Smooth muscle cell (in vitro differentiated cells): ENCODE measurements at regions not wholly inside any gene's neighbourhood (a gene's known extent, or its start where the extent isn't known, plus 50 kb on each side); places are given as distances from the start of the nearest gene placed in this dataset.

Source experiments
- DNase-seq: peaks from one replicate; lab custom pipeline; 2025; ENCODE audit not compliant: unreplicated experiment; lab: John Stamatoyannopoulos, UW
- H2AFZ ChIP-seq: fragments of 200-600 bp; sonication (generic); 2 replicates; pipeline ENCODE4 v1.6.0; 2016; ENCODE audit warnings: antibody characterized with exemption, low read depth, mild to moderate bottlenecking
- H3F3A ChIP-seq: fragments of 200-600 bp; sonication (generic); 2 replicates; pipeline ENCODE4 v1.6.0; 2017; ENCODE audit warnings: antibody characterized with exemption, low read depth
- H3K27ac ChIP-seq: fragments of 200-600 bp; sonication (generic); 2 replicates; pipeline ENCODE4 v1.5.1; 2016; ENCODE audit warnings: low read depth, mild to moderate bottlenecking
- H3K27me3 ChIP-seq: fragments of 200-600 bp; sonication (generic); 2 replicates; pipeline ENCODE4 v1.6.1; 2016; ENCODE audit warnings: low read depth, mild to moderate bottlenecking
- H3K36me3 ChIP-seq: fragments of 200-600 bp; sonication (generic); 2 replicates; pipeline ENCODE4 v1.5.1; 2016; ENCODE audit warnings: low read depth
- H3K4me1 ChIP-seq: fragments of 200-600 bp; sonication (generic); 2 replicates; pipeline ENCODE4 v1.5.1; 2016; ENCODE audit warnings: low read depth
- H3K4me2 ChIP-seq: fragments of 200-600 bp; sonication (generic); 2 replicates; pipeline ENCODE4 v1.6.0; 2016; ENCODE audit warnings: mild to moderate bottlenecking
- H3K4me3 ChIP-seq: fragments of 200-600 bp; sonication (generic); 2 replicates; pipeline ENCODE4 v1.5.1; 2016; ENCODE audit warnings: mild to moderate bottlenecking
- H3K79me2 ChIP-seq: fragments of 200-600 bp; sonication (generic); 2 replicates; pipeline ENCODE4 v1.6.0; 2016; ENCODE audit warnings: low read depth, mild to moderate bottlenecking
- H3K9ac ChIP-seq: fragments of 200-600 bp; sonication (generic); 2 replicates; pipeline ENCODE4 v1.6.0; 2016; ENCODE audit warnings: low read depth
- H3K9me3 ChIP-seq: fragments of 200-600 bp; sonication (generic); replicated peaks from 2 replicates; pipeline ENCODE4 v1.5.1; 2016; ENCODE audit warnings: low read depth
- H4K20me1 ChIP-seq: fragments of 200-600 bp; sonication (generic); 2 replicates; pipeline ENCODE4 v1.6.0; 2016; ENCODE audit warnings: low read depth
- CTCF ChIP-seq: fragments of 200-600 bp; sonication (generic); IDR thresholded peaks from 2 replicates; pipeline ENCODE4 v1.5.1; 2017; ENCODE audit warnings: borderline replicate concordance, mild to moderate bottlenecking, antibody characterized with exemption; ENCODE audit not compliant: insufficient read depth, poor library complexity, severe bottlenecking
- WGBS: methylation state at CpG from one replicate; pipeline ENCODE4 v1.1.7; 2016; ENCODE audit warnings: low lambda C conversion rate; 5-methylcytosine and 5-hydroxymethylcytosine counted together

DNA sequence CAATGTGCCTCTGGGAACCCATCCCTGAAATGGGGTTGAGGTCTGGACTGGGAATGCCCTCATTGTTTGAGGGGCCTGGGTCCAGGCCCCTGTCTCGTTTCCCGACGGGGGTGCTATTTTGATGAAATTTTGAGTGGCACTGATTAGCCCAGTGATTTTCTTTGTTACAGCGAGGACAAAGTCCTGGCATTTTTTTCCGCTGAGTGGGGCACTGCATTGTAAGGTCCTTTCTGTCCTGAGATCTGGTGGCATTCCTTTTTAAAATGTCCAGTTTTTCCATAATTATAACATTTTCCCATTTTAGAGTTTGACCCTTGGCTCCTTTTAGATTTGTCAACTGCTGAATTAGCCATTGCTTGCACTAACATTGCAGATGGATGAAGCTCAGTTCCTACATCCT, 69.7 kb upstream of the INCENP start:
- Histone ChIP-seq H3K27me3 (no peaks in the 10 kb centered on the region), H3K9ac (no peak overlapping the region), H3K27ac (no peak overlapping the region), H3K9me3 (no peaks in the 10 kb centered on the region), H4K20me1 (no peaks in the 10 kb centered on the region), H3F3A (no peaks in the 10 kb centered on the region), H3K79me2 (no peaks in the 10 kb centered on the region), H3K36me3 (no peaks in the 10 kb centered on the region), H3K4me1 (no peaks in the 10 kb centered on the region), H3K4me3 (no peak overlapping the region), H3K4me2 (no peak overlapping the region), H2AFZ (no peak overlapping the region)
- 98% methylated on average over 5 of the region's 5 CpGs for WGBS
- no peak for TF ChIP-seq CTCF
- no peak for DNase-seq

GRCh38 chr11:62050716-62051115, 73.1 kb upstream of the INCENP start:
- no peaks in the 10 kb centered on the region for H3K9me3 ChIP-seq
- H2AFZ ChIP-seq: no peak overlapping the region
- no peak overlapping the region for H3K9ac ChIP-seq
- no peaks in the 10 kb centered on the region for H3K4me1 ChIP-seq
- H3K4me2 ChIP-seq: no peak overlapping the region
- H3K36me3 ChIP-seq: no peaks in the 10 kb centered on the region
- TF ChIP-seq CTCF: no peak
- H3K27ac ChIP-seq: no peak overlapping the region
- H4K20me1 ChIP-seq: no peaks in the 10 kb centered on the region
- no peaks in the 10 kb centered on the region for H3F3A ChIP-seq
- H3K27me3 ChIP-seq: no peaks in the 10 kb centered on the region
- no peak for DNase-seq
- H3K79me2 ChIP-seq: no peaks in the 10 kb centered on the region
- no peak overlapping the region for H3K4me3 ChIP-seq
- WGBS: 82% methylated on average over 5 of the region's 5 CpGs

GRCh38 chr11:62048100-62048499, 75.7 kb upstream of the INCENP start:
- Histone ChIP-seq H3K27ac (peak overlapping the region; percentile 30), H3K9ac (no peak overlapping the region), H4K20me1 (no peaks in the 10 kb centered on the region), H3K79me2 (no peaks in the 10 kb centered on the region), H3K4me3 (no peak overlapping the region), H3K27me3 (no peaks in the 10 kb centered on the region), H2AFZ (peak overlapping the region; percentile 19), H3K9me3 (no peaks in the 10 kb centered on the region), H3K36me3 (no peaks in the 10 kb centered on the region), H3K4me2 (no peak overlapping the region), H3K4me1 (no peaks in the 10 kb centered on the region), H3F3A (no peaks in the 10 kb centered on the region)
- DNase-seq: no peak
- 17% methylated on average over 1 of the region's 1 CpG for WGBS
- no peak for TF ChIP-seq CTCF

GRCh38 chr11:62046568-62047100, 77.2 kb upstream of the INCENP start:
- Histone ChIP-seq H2AFZ (no peak overlapping the region), H3K27ac (no peak overlapping the region), H3K9me3 (no peaks in the 10 kb centered on the region), H3K79me2 (no peaks in the 10 kb centered on the region), H3K27me3 (no peaks in the 10 kb centered on the region), H4K20me1 (no peaks in the 10 kb centered on the region), H3K4me3 (no peak overlapping the region), H3K4me1 (no peaks in the 10 kb centered on the region), H3K4me2 (no peak overlapping the region), H3F3A (no peaks in the 10 kb centered on the region), H3K9ac (no peak overlapping the region), H3K36me3 (no peaks in the 10 kb centered on the region)
- 85% methylated on average over 8 of the region's 8 CpGs for whole genome bisulfite sequencing
- DNase-seq: no peak
- no peak for TF ChIP-seq CTCF
